GM12872 (cell line): ENCODE measurements at regions not wholly inside any gene's neighbourhood (a gene's known extent, or its start where the extent isn't known, plus 50 kb on each side); places are given as distances from the start of the nearest gene placed in this dataset.

Source experiments
- CTCF ChIP-seq: IDR thresholded peaks from 3 replicates; pipeline ENCODE4 v1.5.1; 2011; ENCODE audit warnings: low read depth, mild to moderate bottlenecking, low read length, moderate library complexity; ENCODE audit not compliant: insufficient read depth

- no peak for TF ChIP-seq CTCF
Measured at GRCh38 chr9:11135851-11136250, 523.0 kb upstream of the PTPRD start.

GRCh38 chr9:11141357-11141756, 528.6 kb upstream of the PTPRD start:
- no peak for TF ChIP-seq CTCF

- no peak for TF ChIP-seq CTCF
Measured at GRCh38 chr9:11142965-11143738, 530.4 kb upstream of the PTPRD start.

DNA sequence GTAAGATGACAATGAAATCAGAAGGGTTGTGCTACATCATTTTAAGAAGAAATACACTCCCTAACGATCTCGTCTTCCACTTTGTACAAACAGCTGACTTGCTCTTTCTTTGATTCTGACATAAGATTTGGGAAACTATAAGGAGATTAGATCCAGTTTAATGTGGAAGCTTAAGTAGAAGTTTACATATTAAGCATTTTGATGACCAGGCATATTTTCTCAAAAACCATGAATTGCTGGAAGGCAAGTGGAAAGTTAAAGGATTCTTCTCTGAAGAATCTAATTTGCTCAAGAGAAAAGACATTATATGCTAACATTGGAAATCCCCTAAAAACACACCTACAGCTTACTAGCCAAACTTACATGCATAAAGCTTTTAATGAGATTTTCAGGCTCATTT, 531.9 kb upstream of the PTPRD start:
- TF ChIP-seq CTCF = no peak

- TF ChIP-seq CTCF = no peak
Measured at GRCh38 chr9:11148189-11148588, 535.4 kb upstream of the PTPRD start.

DNA sequence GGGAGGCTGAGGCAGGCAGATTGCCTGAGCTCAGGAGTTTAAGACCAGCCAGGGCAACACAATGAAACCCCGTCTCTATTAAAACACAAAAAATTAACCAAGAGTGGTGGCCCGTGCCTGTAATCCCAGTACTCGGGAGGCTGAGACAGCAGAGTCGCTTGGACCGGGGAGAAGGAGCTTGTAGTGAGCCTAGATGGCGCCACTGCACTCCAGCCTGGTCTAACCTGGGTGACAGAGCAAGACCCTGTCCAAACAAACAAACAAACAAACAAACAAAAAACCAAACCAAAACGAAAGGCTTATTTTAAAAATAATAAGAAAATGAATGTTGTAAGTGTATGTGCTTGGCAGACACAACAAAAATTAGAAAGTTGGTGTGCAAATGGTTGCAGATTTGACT, 536.3 kb upstream of the PTPRD start:
- no peak for TF ChIP-seq CTCF

GRCh38 chr9:11158063-11158462, 545.3 kb upstream of the PTPRD start:
- no peak for TF ChIP-seq CTCF
